Activated naive CD4-positive, alpha-beta T cell treated with anti-CD3 and anti-CD28 coated beads, Interleukin-2, amount 50 U/mL, for 72 hours (primary cell): ENCODE measurements at regions not wholly inside any gene's neighbourhood (a gene's known extent, or its start where the extent isn't known, plus 50 kb on each side); places are given as distances from the start of the nearest gene placed in this dataset.

Experiments used
- ATAC-seq, 2 donors: fragments of 150-1000 bp; cut with Tn5 transposase; 2 replicates each; pipeline ENCODE4 v1.10.0; 2021; ENCODE audit warnings: mild to moderate bottlenecking in 2 of 2, moderate library complexity in 2 of 2
- DNase-seq, 2 donors: peaks; one replicate each; pipeline ENCODE4 v3.0.0; 2021 to 2022; ENCODE audit warnings: low spot score in 2 of 2
- H3K27ac Mint-ChIP-seq, 2 donors: one replicate each; pipeline ENCODE4 v1.8.0; 2022; ENCODE audit warnings: mild to moderate bottlenecking in 2 of 2, mixed read lengths in 2 of 2
- H3K36me3 Mint-ChIP-seq, 2 donors: one replicate each; pipeline ENCODE4 v1.8.0; 2022; ENCODE audit warnings: mixed read lengths in 2 of 2
- H3K9me3 Mint-ChIP-seq, 2 donors: one replicate each; pipeline ENCODE4 v1.8.0; 2022; ENCODE audit warnings: mixed read lengths in 2 of 2

GRCh38 chr13:40328091-40328490, 338.4 kb downstream of the FOXO1 start:
- Mint-ChIP-seq H3K27ac (no peak overlapping the region), H3K9me3 (peaks cover 15 to 24% of the 10 kb centered on the region in 2 donors), H3K36me3 (peaks cover 10 to 32% of the 10 kb centered on the region in 2 donors)
- DNase-seq (no peak), ATAC-seq (no peak)

- H3K27ac Mint-ChIP-seq: no peak overlapping the region
- peaks cover 4 to 10% of the 10 kb centered on the region in 2 donors for H3K9me3 Mint-ChIP-seq
- DNase-seq (no peak), ATAC-seq (no peak)
- peaks cover 0 to 16% of the 10 kb centered on the region in 2 donors for H3K36me3 Mint-ChIP-seq
Observed at GRCh38 chr13:40329781-40330485, 336.5 kb downstream of the FOXO1 start.

- ATAC-seq: no peak
- no peak for DNase-seq
- Mint-ChIP-seq H3K27ac (no peak overlapping the region), H3K9me3 (peaks cover 0 to 3% of the 10 kb centered on the region in 2 donors), H3K36me3 (peaks cover 0 to 9% of the 10 kb centered on the region in 2 donors)
Observed at GRCh38 chr13:40330950-40331349, 335.5 kb downstream of the FOXO1 start.

GRCh38 chr13:40331802-40332201, 334.6 kb downstream of the FOXO1 start:
- no peak for ATAC-seq
- Mint-ChIP-seq H3K36me3 (peaks cover 0 to 6% of the 10 kb centered on the region in 2 donors), H3K9me3 (peaks cover 0 to 3% of the 10 kb centered on the region in 2 donors), H3K27ac (no peak overlapping the region)
- no peak for DNase-seq

- DNase-seq: no peak
- H3K9me3 Mint-ChIP-seq: peaks cover 0 to 3% of the 10 kb centered on the region in 2 donors
- no peak for ATAC-seq
- H3K36me3 Mint-ChIP-seq: no peaks in the 10 kb centered on the region
- H3K27ac Mint-ChIP-seq: no peak overlapping the region
Observed at GRCh38 chr13:40333226-40333625, 333.2 kb downstream of the FOXO1 start.

- no peak for ATAC-seq
Observed at GRCh38 chr13:40334031-40334430, 332.4 kb downstream of the FOXO1 start.

GRCh38 chr13:40334616-40335015, 331.8 kb downstream of the FOXO1 start:
- Mint-ChIP-seq H3K36me3 (no peaks in the 10 kb centered on the region), H3K9me3 (peaks cover 0 to 3% of the 10 kb centered on the region in 2 donors), H3K27ac (no peak overlapping the region)
- DNase-seq: no peak
- no peak for ATAC-seq

More at GRCh38 chr13:40334031-40334430, 332.4 kb downstream of the FOXO1 start:
- H3K9me3 Mint-ChIP-seq: peaks cover 0 to 3% of the 10 kb centered on the region in 2 donors
- H3K27ac Mint-ChIP-seq: no peak overlapping the region
- DNase-seq: no peak
- no peaks in the 10 kb centered on the region for H3K36me3 Mint-ChIP-seq

- H3K36me3 Mint-ChIP-seq: no peaks in the 10 kb centered on the region
- no peak overlapping the region for H3K27ac Mint-ChIP-seq
- DNase-seq (no peak), ATAC-seq (no peak)
- no peaks in the 10 kb centered on the region for H3K9me3 Mint-ChIP-seq
Observed at GRCh38 chr13:40336228-40337221, 329.9 kb downstream of the FOXO1 start.

GRCh38 chr13:40337651-40338050, 328.8 kb downstream of the FOXO1 start:
- no peaks in the 10 kb centered on the region for H3K36me3 Mint-ChIP-seq
- H3K27ac Mint-ChIP-seq: no peak overlapping the region
- no peak for ATAC-seq
- no peaks in the 10 kb centered on the region for H3K9me3 Mint-ChIP-seq
- DNase-seq: no peak

- no peak for DNase-seq
- Mint-ChIP-seq H3K27ac (no peak overlapping the region), H3K9me3 (no peaks in the 10 kb centered on the region), H3K36me3 (no peaks in the 10 kb centered on the region)
- no peak for ATAC-seq
Observed at GRCh38 chr13:40338217-40338616, 328.2 kb downstream of the FOXO1 start.

GRCh38 chr13:40340368-40341095, 325.9 kb downstream of the FOXO1 start:
- no peak for DNase-seq
- Mint-ChIP-seq H3K9me3 (no peaks in the 10 kb centered on the region), H3K27ac (no peak overlapping the region), H3K36me3 (no peaks in the 10 kb centered on the region)
- ATAC-seq: no peak

GRCh38 chr13:40341096-40341471, 325.4 kb downstream of the FOXO1 start:
- Mint-ChIP-seq H3K27ac (no peak overlapping the region), H3K9me3 (no peaks in the 10 kb centered on the region)

GRCh38 chr13:40341501-40341900, 324.9 kb downstream of the FOXO1 start:
- Mint-ChIP-seq H3K9me3 (no peaks in the 10 kb centered on the region), H3K27ac (no peak overlapping the region), H3K36me3 (no peaks in the 10 kb centered on the region)
- ATAC-seq: no peak
- DNase-seq: no peak

More at GRCh38 chr13:40341096-40341471, 325.4 kb downstream of the FOXO1 start:
- ATAC-seq (no peak), DNase-seq (no peak)
- H3K36me3 Mint-ChIP-seq: no peaks in the 10 kb centered on the region

- Mint-ChIP-seq H3K27ac (peak overlapping the region in 1 of 2 donors; percentile 18), H3K36me3 (no peaks in the 10 kb centered on the region), H3K9me3 (no peaks in the 10 kb centered on the region)
- DNase-seq (no peak), ATAC-seq (no peak)
Observed at GRCh38 chr13:40342461-40342860, 324.0 kb downstream of the FOXO1 start.

- ATAC-seq: no peak
- Mint-ChIP-seq H3K36me3 (no peaks in the 10 kb centered on the region), H3K27ac (peak overlapping the region in 1 of 2 donors; percentile 18)
Observed at GRCh38 chr13:40342901-40343300, 323.5 kb downstream of the FOXO1 start.

GRCh38 chr13:40343550-40344269, 322.7 kb downstream of the FOXO1 start:
- Mint-ChIP-seq H3K9me3 (no peaks in the 10 kb centered on the region), H3K27ac (no peak overlapping the region), H3K36me3 (no peaks in the 10 kb centered on the region)
- no peak for DNase-seq
- no peak for ATAC-seq

More at GRCh38 chr13:40342901-40343300, 323.5 kb downstream of the FOXO1 start:
- no peak for DNase-seq
- H3K9me3 Mint-ChIP-seq: no peaks in the 10 kb centered on the region
